ENCODE measurements at regions not wholly inside any gene's neighbourhood (a gene's known extent, or its start where the extent isn't known, plus 50 kb on each side); places are given as distances from the start of the nearest gene placed in this dataset.

- H3K9ac ChIP-seq (ENCODE audit: insufficient read depth, low read length, poor library complexity, severe bottlenecking), result no peak overlapping the region
- no peaks in the 10 kb centered on the region for H3K27me3 ChIP-seq (ENCODE audit: control insufficient read depth in 2 of 2, insufficient read depth in 2 of 2, low read length in 2 of 2)
- peak overlapping the region; percentile 33 for H2AFZ ChIP-seq (ENCODE audit: insufficient read depth, low read depth, low read length, poor library complexity, severe bottlenecking)
- Mint-ChIP-seq H3K36me3 (no peaks in the 10 kb centered on the region), H3K4me1 (peaks cover 7% of the 10 kb centered on the region), H3K9me3 (peaks cover 0 to 9% (median 6%) of the 10 kb centered on the region in 7 donors), H3K4me3 (peak overlapping the region in 1 of 2 donors; percentile 80), H3K27me3 (ENCODE audit: low read depth in 3 of 3) (peaks cover 0 to 1% (median 0%) of the 10 kb centered on the region in 3 donors), H3K27ac (peak overlapping the region in 2 of 7 donors; percentile 5 to 55)
- H4K20me1 ChIP-seq (ENCODE audit: insufficient read depth, low read length), result no peaks in the 10 kb centered on the region
- no peaks in the 10 kb centered on the region for H3K9me3 ChIP-seq (replicated peaks in 1 of 2; ENCODE audit: control insufficient read depth in 1 of 2, insufficient read depth in 1 of 2, low read length in 2 of 2)
- no CpG with 5 or more reads among the region's 2 CpGs for WGBS (ENCODE audit: insufficient coverage)
- H3K79me2 ChIP-seq (ENCODE audit: insufficient read depth, low read length), result no peaks in the 10 kb centered on the region
- H3K4me2 ChIP-seq (replicated peaks; ENCODE audit: extremely low read depth, low read length, poor library complexity, severe bottlenecking), result peak overlapping the region; percentile 38
- TF ChIP-seq CTCF (IDR thresholded peaks at IDR 0.05), result no peak
- H3K36me3 ChIP-seq (replicated peaks in 1 of 2; ENCODE audit: control insufficient read depth in 1 of 2, insufficient read depth in 2 of 2, low read length in 2 of 2), result no peaks in the 10 kb centered on the region
- H3K4me3 ChIP-seq (replicated peaks in 1 of 3; ENCODE audit: low read depth in 2 of 3, low read length in 3 of 3), result no peak overlapping the region
- intact Hi-C loops (cut with micrococcal nuclease), result no loop called here
- peak overlapping the region in 1 of 2 donors; percentile 38 for H3K27ac ChIP-seq (ENCODE audit: low read depth in 1 of 2, low read length in 2 of 2)
- peak in 1 of 3 donors; percentile 4 for DNase-seq
- H3K4me1 ChIP-seq (ENCODE audit: control insufficient read depth in 1 of 2, insufficient read depth in 2 of 2, low read length in 2 of 2), result no peaks in the 10 kb centered on the region
Observed at GRCh38 chr12:18165422-18165871, 75.5 kb upstream of the RERGL start.

GRCh38 chr12:18160901-18161300, 70.9 kb upstream of the RERGL start:
- H3K4me3 ChIP-seq (replicated peaks in 1 of 3; ENCODE audit: low read depth in 2 of 3, low read length in 3 of 3), result no peak overlapping the region
- H3K9ac ChIP-seq (ENCODE audit: insufficient read depth, low read length, poor library complexity, severe bottlenecking), result no peak overlapping the region
- no peak overlapping the region for H3K4me3 Mint-ChIP-seq
- DNase-seq, result no peak
- H3K27ac ChIP-seq (ENCODE audit: low read depth in 1 of 2, low read length in 2 of 2), result no peak overlapping the region
- no peak overlapping the region for H3K4me2 ChIP-seq (replicated peaks; ENCODE audit: extremely low read depth, low read length, poor library complexity, severe bottlenecking)
- H4K20me1 ChIP-seq (ENCODE audit: insufficient read depth, low read length), result no peaks in the 10 kb centered on the region
- H3K36me3 Mint-ChIP-seq, result no peaks in the 10 kb centered on the region
- peaks cover 7 to 28% (median 14%) of the 10 kb centered on the region in 7 donors for H3K9me3 Mint-ChIP-seq
- WGBS (ENCODE audit: insufficient coverage), result no CpG with 5 or more reads among the region's 1 CpG
- peaks cover 7 to 15% of the 10 kb centered on the region in 2 donors for H3K9me3 ChIP-seq (replicated peaks in 1 of 2; ENCODE audit: control insufficient read depth in 1 of 2, insufficient read depth in 1 of 2, low read length in 2 of 2)
- no peak overlapping the region for H2AFZ ChIP-seq (ENCODE audit: insufficient read depth, low read depth, low read length, poor library complexity, severe bottlenecking)
- no peaks in the 10 kb centered on the region for H3K4me1 ChIP-seq (ENCODE audit: control insufficient read depth in 1 of 2, insufficient read depth in 2 of 2, low read length in 2 of 2)
- H3K27ac Mint-ChIP-seq, result no peak overlapping the region
- TF ChIP-seq CTCF (IDR thresholded peaks at IDR 0.05), result no peak
- H3K27me3 Mint-ChIP-seq (ENCODE audit: low read depth in 3 of 3), result peaks cover 0 to 1% (median 0%) of the 10 kb centered on the region in 3 donors
- H3K79me2 ChIP-seq (ENCODE audit: insufficient read depth, low read length), result no peaks in the 10 kb centered on the region
- intact Hi-C loops (cut with micrococcal nuclease), result no loop called here
- H3K36me3 ChIP-seq (replicated peaks in 1 of 2; ENCODE audit: control insufficient read depth in 1 of 2, insufficient read depth in 2 of 2, low read length in 2 of 2), result no peaks in the 10 kb centered on the region
- H3K4me1 Mint-ChIP-seq, result peaks cover 7% of the 10 kb centered on the region
- no peaks in the 10 kb centered on the region for H3K27me3 ChIP-seq (ENCODE audit: control insufficient read depth in 2 of 2, insufficient read depth in 2 of 2, low read length in 2 of 2)
